Fibroblast of skin of scalp (primary cell): ENCODE measurements at regions not wholly inside any gene's neighbourhood (a gene's known extent, or its start where the extent isn't known, plus 50 kb on each side); places are given as distances from the start of the nearest gene placed in this dataset.

Experiments
- DNase-seq: peaks from one replicate; pipeline ENCODE4 v3.0.0-alpha.2; 2013

- DNase-seq: no peak
These were observed 54.6 kb upstream of the MBP start for GRCh38 chr18:77187189-77187588.

- peak; percentile 61 for DNase-seq
These were observed 58.4 kb upstream of the GALR1 start for GRCh38 chr18:77191071-77191751.

- DNase-seq: no peak
These were observed 52.6 kb upstream of the GALR1 start for GRCh38 chr18:77197073-77197472.

- no peak for DNase-seq
These were observed 51.0 kb upstream of the GALR1 start for GRCh38 chr18:77198663-77199062.

- no peak for DNase-seq
These were observed 49.9 kb upstream of the GALR1 start for GRCh38 chr18:77199707-77200106.
